ENCODE measurements at regions not wholly inside any gene's neighbourhood (a gene's known extent, or its start where the extent isn't known, plus 50 kb on each side); places are given as distances from the start of the nearest gene placed in this dataset.
A peak's percentile ranks its signal among the peaks of the same experiment; 100 is the strongest.

- DNase-seq = no peak
These were observed 390.2 kb upstream of the SGCD start for GRCh38 chr5:155936520-155937406.

GRCh38 chr5:155938051-155938450 is 388.9 kb upstream of the SGCD start:
- no peak for DNase-seq

GRCh38 chr5:155941340-155941739 is 385.6 kb upstream of the SGCD start:
- no peak for DNase-seq

- peak; percentile 12 for DNase-seq
These were observed 383.2 kb upstream of the SGCD start for GRCh38 chr5:155943516-155944407.

DNA sequence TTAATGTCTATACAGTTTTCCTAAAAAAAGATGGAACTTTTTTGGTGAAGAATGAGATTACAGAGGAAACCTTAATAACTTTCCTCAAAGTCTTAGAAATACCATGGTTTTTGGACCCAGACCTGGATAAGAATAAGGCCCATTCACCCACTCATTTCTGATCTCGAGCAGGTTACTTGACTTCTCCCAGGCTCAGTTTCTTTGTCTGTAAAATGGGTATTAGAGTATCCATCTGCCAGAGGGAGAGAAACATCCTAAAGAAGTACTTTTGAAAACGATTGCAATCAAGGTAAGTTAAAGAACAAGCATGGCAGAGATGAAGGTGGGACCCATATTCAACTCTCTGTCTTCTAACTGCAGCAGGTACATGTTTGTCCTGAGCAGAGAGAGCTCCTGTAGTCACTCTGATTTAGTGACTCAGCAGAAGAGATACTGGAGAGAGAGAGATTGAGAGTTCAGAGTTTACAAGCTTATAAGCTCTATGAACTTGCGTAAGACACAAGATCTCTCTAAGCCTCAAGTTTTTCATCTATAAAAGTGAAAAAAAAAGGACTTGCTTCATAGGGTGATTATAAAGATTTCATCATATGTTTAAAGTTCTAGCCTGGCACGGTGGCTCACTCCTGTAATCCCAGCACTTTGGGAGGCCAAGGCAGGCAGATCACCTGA is 379.4 kb upstream of the SGCD start:
- no peak for DNase-seq

- DNase-seq = no peak
These were observed 378.4 kb upstream of the SGCD start for GRCh38 chr5:155948576-155948975.

- DNase-seq = no peak
These were observed 374.4 kb upstream of the SGCD start for GRCh38 chr5:155952486-155953089.

DNA sequence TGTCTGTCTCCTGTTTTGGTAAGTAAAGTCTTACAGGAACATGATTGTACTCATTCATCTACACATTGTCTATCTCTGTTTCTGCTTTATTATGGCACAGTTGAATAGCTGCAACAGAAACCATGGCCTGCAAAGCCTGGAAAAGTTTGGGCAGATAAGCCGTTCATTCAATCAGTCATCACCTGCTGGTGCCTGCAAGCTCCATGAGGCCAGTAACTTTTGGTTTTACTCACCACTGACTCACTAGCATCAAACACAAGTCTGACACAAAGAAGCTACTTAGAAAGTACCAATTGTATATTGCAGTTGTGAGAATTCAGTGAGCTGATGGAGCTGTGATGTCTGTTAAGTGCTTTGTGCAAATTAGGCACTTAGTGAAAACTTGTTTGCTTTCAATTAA is 373.6 kb upstream of the SGCD start:
- DNase-seq = no peak

DNA sequence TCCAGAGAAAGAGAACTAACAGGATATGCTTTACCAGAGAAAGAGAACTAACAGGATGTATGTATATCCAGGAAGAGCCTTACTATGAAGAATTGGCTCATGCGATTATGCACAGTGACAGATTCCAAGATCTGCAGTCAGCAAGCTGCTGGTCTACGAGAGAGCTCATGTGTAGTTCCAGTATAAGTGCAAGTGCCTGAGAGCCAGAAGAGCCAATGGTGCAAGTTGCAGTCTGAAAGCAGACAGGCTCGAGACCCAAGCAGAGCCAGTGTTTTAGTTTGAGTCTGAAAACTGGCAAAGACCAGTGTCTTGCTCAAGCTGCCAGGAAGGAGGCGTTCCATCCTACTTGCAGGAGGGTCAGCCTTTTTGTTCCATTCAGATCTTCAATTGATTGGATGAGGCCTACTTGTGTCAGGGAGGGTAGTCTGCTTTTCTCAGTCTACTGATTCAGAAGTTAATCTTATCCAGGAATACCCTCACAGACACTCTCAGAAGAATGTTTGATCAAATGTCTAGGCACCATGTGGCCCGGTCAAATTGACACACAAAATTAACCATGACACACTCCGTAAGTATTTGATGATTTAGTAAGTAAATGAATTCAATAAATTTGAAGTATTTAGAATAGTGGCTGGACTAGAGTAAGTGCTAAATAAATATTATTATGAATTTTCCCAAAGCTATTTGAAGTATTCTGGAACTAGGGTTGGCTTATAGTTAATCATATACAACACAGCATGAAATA is 372.1 kb upstream of the SGCD start:
- no peak for DNase-seq

GRCh38 chr5:155957884-155958283 is 369.1 kb upstream of the SGCD start:
- DNase-seq = no peak

- DNase-seq = no peak
These were observed 367.9 kb upstream of the SGCD start for GRCh38 chr5:155959082-155959481.

DNA sequence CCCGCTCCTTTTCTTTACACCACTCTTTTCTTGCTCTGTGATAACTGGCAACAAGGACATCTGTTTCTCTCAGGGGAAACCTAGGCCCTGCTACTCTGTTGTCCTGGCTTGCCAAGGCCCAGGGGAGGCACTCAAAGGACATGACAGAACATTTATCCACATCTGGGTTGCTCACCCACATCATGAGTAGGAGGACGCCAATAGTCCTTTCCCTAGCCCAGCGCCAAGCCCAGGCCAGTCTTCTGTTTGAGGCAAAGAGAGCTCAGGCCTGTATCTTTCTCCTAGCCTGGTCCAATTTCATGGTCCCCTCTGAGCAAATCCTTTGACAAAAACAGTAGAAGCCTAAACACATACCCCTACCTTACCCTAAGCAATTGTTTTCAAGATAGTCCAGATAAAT is 366.8 kb upstream of the SGCD start:
- no peak for DNase-seq

DNA sequence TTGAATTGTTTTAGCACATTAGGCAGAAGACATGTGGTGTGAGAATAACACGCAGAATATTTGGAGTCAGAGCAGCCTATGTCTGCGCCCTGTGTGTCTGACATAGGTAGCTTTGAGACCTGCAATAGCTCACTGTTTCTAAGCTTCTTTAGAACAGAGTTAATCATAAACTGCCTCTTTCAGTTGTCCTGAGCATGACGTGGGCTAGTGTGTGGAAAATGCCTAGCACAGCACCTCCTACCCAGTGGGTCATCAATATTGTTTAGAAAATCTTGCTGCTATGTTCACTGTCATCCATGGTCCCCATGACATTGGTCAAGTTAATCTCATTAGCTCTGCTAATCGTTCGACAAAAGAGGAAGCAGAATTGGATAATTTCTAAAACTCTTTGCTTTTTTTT is 357.4 kb upstream of the SGCD start:
- no peak for DNase-seq

DNA sequence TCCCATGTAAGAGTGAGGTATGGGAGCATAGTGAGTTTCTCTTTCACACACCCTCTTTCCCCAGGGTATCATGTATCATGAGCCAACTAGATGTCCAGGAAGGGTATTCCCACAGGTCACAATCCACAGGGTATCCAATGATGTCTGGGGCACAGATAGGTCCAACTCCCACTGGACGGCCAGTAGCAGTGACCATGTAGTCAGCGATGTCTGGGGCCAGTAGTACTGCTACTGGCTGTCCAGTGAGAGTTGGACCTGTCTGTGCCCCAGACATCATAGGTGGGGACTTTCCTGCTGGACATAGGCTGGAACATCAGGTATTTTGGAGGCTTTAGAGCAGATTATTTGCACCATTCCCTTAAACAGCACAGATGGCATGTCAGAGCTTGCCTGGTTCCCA is 352.6 kb upstream of the SGCD start:
- DNase-seq = no peak

DNA sequence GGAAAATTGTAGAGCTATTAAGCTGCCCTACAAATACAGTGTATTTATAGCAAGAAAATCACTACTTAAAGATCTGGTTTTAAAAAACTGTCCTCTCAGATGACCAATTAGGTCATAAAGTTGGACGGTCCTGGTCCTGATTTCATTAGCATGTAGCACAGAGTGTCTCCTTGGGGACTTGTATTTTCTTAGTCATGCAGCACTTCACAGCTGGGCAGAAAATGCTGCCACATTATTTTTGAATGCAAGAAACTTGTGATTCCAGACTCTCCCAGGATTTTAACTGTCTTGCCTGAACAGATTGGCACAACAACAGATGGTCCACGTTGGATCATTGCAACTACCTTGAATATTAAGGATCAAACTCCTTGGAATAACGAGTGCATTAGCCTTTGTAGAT is 348.1 kb upstream of the SGCD start:
- no peak for DNase-seq

DNA sequence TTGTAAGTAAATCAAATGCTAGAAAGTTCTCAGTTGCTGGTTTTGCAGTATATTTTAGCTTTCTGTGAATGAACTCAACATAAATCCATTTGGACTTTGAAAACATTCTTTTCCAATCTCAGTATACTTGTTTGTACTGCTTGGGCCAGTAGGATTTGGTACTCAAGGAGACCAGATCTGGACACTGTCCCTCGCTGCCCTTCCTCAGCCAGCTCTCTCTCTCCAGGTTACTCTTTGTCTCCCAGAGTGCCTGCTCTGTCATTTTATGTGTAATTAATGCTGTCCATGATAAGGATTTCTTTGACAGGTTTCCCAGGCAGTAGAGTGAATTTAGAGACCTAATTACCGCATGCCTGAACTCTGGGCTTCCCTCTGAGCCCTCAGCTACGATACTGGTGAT is 344.6 kb upstream of the SGCD start:
- no peak for DNase-seq

DNA sequence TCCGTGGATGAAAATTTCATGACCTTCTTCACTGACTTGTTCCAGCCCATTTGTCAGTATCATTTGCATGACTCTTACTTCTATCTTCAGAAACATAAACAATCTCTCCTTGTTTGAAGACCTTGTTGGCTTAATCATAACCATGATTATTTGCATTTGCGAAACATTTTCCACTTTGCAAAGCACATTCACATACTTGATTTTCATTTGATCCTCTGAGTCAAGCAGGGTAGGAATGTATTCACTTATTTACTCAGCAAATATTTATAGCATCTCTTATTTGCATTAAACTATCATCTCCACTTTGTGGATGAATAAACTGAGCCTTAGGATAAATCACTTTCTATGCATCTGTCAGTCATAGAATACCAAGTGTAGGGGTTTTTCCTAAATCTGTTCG is 343.0 kb upstream of the SGCD start:
- no peak for DNase-seq

DNA sequence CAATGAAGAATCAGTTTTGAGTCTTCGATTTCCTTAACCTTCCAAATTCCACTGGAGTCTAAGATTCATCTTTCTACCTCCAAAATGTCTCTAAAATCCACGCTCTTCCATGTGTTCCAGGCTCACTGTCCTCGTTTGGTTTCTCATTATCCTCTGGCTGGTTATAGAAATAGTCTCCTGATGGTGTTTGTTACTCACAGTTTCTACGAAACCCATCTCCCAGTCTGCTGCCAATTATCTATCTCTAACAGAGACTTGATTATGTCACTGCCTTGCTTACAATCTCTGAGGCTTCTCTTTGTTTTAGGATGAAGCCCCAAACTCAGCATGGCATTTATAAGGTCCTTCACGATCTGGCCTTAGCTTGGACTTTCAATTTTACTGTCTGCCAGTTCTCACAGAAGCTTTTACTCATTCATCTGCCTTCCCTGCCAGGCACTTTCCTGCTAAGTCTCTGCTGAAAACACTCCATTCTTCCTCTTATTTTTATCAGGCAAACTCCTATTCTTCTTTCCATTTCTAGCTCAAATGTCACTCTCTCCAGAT is 339.6 kb upstream of the SGCD start:
- DNase-seq = no peak

GRCh38 chr5:155989879-155990278 is 337.1 kb upstream of the SGCD start:
- no peak for DNase-seq

GRCh38 chr5:155996123-155996522 is 330.8 kb upstream of the SGCD start:
- DNase-seq = no peak

GRCh38 chr5:155998257-155998656 is 328.7 kb upstream of the SGCD start:
- DNase-seq = no peak

- no peak for DNase-seq
These were observed 326.8 kb upstream of the SGCD start for GRCh38 chr5:156000115-156000514.
